Activated T-helper 1 cell treated with anti-CD3 and anti-CD28 coated beads, Interleukin-12 subunit alpha, Interleukin-12 subunit beta, Interleukin-2, Interleukin-4 antibody, amounts not matched to agents 30 ng/mL and 10 ng/mL and 1 ng/mL, durations not matched to agents 14 hours and 24 hours and 36 hours (primary cell): ENCODE measurements at regions not wholly inside any gene's neighbourhood (a gene's known extent, or its start where the extent isn't known, plus 50 kb on each side); places are given as distances from the start of the nearest gene placed in this dataset.
"Not testable (repeated sequence)": the region's sequence is repeated elsewhere in the genome, so short reads cannot be mapped to it uniquely, and the experiment has no call there.

Experiments
- DNase-seq: peaks from one replicate; pipeline ENCODE4 v3.0.0; 2021; ENCODE audit warnings: low spot score
- H3K27ac Mint-ChIP-seq: one replicate; pipeline ENCODE4 v1.8.0; 2021; ENCODE audit warnings: mild to moderate bottlenecking, mixed read lengths
- H3K27me3 Mint-ChIP-seq: one replicate; pipeline ENCODE4 v1.8.0; 2022; ENCODE audit warnings: mild to moderate bottlenecking, moderate library complexity, mixed read lengths; ENCODE audit not compliant: insufficient read depth
- H3K36me3 Mint-ChIP-seq: one replicate; pipeline ENCODE4 v1.8.0; 2021; ENCODE audit warnings: low read depth, mixed read lengths
- H3K4me1 Mint-ChIP-seq: one replicate; pipeline ENCODE4 v1.8.0; 2021; ENCODE audit warnings: low read depth, mixed read lengths
- H3K4me3 Mint-ChIP-seq: one replicate; pipeline ENCODE4 v1.8.0; 2021; ENCODE audit warnings: mild to moderate bottlenecking, moderate library complexity, mixed read lengths
- H3K9me3 Mint-ChIP-seq: one replicate; pipeline ENCODE4 v1.8.0; 2021; ENCODE audit warnings: mixed read lengths
- intact Hi-C: fragments of 100-400 bp; cut with micrococcal nuclease; formaldehyde crosslinking; loops from one replicate; pipeline ENCODE4 v1.15.1; 2024

- H3K4me3 Mint-ChIP-seq, H3K9me3 Mint-ChIP-seq, DNase-seq, intact Hi-C loops, H3K27ac Mint-ChIP-seq, H3K36me3 Mint-ChIP-seq, H3K4me1 Mint-ChIP-seq: not testable (repeated sequence)
- peaks cover 32% of the 10 kb centered on the region for H3K27me3 Mint-ChIP-seq
Measured at GRCh38 chr15:75792236-75792635, 51.0 kb upstream of the UBE2Q2 start.

GRCh38 chr15:75791337-75791713 is 51.9 kb upstream of the UBE2Q2 start:
- H3K36me3 Mint-ChIP-seq: no peaks in the 10 kb centered on the region

GRCh38 chr15:75790631-75791336 is 52.5 kb upstream of the UBE2Q2 start:
- Mint-ChIP-seq H3K27me3 (peaks cover 31% of the 10 kb centered on the region), H3K9me3 (no peaks in the 10 kb centered on the region), H3K27ac (no peak overlapping the region), H3K36me3 (no peaks in the 10 kb centered on the region), H3K4me3 (no peak overlapping the region), H3K4me1 (no peaks in the 10 kb centered on the region)
- intact Hi-C loops: loop anchor here (1.0 kb wide), 1 partner anchor 29 kb away; no protein-coding TSS in a partner anchor
- no peak for DNase-seq

More at GRCh38 chr15:75791337-75791713, 51.9 kb upstream of the UBE2Q2 start:
- no peak overlapping the region for H3K4me3 Mint-ChIP-seq
- intact Hi-C loops: no loop called here
- H3K27me3 Mint-ChIP-seq: peaks cover 28% of the 10 kb centered on the region
- no peak overlapping the region for H3K27ac Mint-ChIP-seq
- no peak for DNase-seq
- no peaks in the 10 kb centered on the region for H3K9me3 Mint-ChIP-seq
- H3K4me1 Mint-ChIP-seq: no peaks in the 10 kb centered on the region

GRCh38 chr15:75786575-75786947 is 56.7 kb upstream of the UBE2Q2 start:
- intact Hi-C loops: no loop called here
- H3K36me3 Mint-ChIP-seq: no peaks in the 10 kb centered on the region
- no peak overlapping the region for H3K27ac Mint-ChIP-seq
- H3K9me3 Mint-ChIP-seq: no peaks in the 10 kb centered on the region
- H3K27me3 Mint-ChIP-seq: peaks cover 31% of the 10 kb centered on the region
- no peak overlapping the region for H3K4me3 Mint-ChIP-seq
- no peaks in the 10 kb centered on the region for H3K4me1 Mint-ChIP-seq
- no peak for DNase-seq

- Mint-ChIP-seq H3K27me3 (peaks cover 31% of the 10 kb centered on the region), H3K4me1 (no peaks in the 10 kb centered on the region), H3K4me3 (no peak overlapping the region), H3K36me3 (no peaks in the 10 kb centered on the region), H3K27ac (no peak overlapping the region), H3K9me3 (no peaks in the 10 kb centered on the region)
- intact Hi-C loops: no loop called here
- DNase-seq: no peak
Measured at GRCh38 chr15:75785771-75786574, 57.3 kb upstream of the UBE2Q2 start.

GRCh38 chr15:75784511-75785480 is 58.5 kb upstream of the UBE2Q2 start:
- DNase-seq, intact Hi-C loops, H3K4me1 Mint-ChIP-seq, H3K27ac Mint-ChIP-seq, H3K9me3 Mint-ChIP-seq, H3K36me3 Mint-ChIP-seq, H3K4me3 Mint-ChIP-seq: not testable (repeated sequence)
- peaks cover 28% of the 10 kb centered on the region for H3K27me3 Mint-ChIP-seq

GRCh38 chr15:75783566-75783965 is 59.7 kb upstream of the UBE2Q2 start:
- H3K4me3 Mint-ChIP-seq, intact Hi-C loops, H3K27ac Mint-ChIP-seq, H3K9me3 Mint-ChIP-seq, H3K36me3 Mint-ChIP-seq, DNase-seq, H3K4me1 Mint-ChIP-seq: not testable (repeated sequence)
- peaks cover 32% of the 10 kb centered on the region for H3K27me3 Mint-ChIP-seq

- H3K4me3 Mint-ChIP-seq: no peak overlapping the region
- H3K36me3 Mint-ChIP-seq: no peaks in the 10 kb centered on the region
- no peak overlapping the region for H3K27ac Mint-ChIP-seq
- peaks cover 28% of the 10 kb centered on the region for H3K27me3 Mint-ChIP-seq
- intact Hi-C loops: no loop called here
- DNase-seq: no peak
- H3K4me1 Mint-ChIP-seq: no peaks in the 10 kb centered on the region
- no peaks in the 10 kb centered on the region for H3K9me3 Mint-ChIP-seq
Measured at GRCh38 chr15:75782926-75783325, 60.3 kb upstream of the UBE2Q2 start.

- H3K9me3 Mint-ChIP-seq, H3K4me3 Mint-ChIP-seq, H3K27ac Mint-ChIP-seq, DNase-seq, intact Hi-C loops, H3K36me3 Mint-ChIP-seq: not testable (repeated sequence)
- Mint-ChIP-seq H3K27me3 (peaks cover 22% of the 10 kb centered on the region), H3K4me1 (peaks cover 16% of the 10 kb centered on the region)
Measured at GRCh38 chr15:75780995-75781394, 62.3 kb upstream of the UBE2Q2 start.

- Mint-ChIP-seq H3K4me1 (peaks cover 21% of the 10 kb centered on the region), H3K4me3 (no peak overlapping the region), H3K36me3 (no peaks in the 10 kb centered on the region), H3K9me3 (no peaks in the 10 kb centered on the region), H3K27me3 (peaks cover 19% of the 10 kb centered on the region), H3K27ac (no peak overlapping the region)
- intact Hi-C loops: no loop called here
- no peak for DNase-seq
Measured at GRCh38 chr15:75779504-75779903, 63.7 kb upstream of the UBE2Q2 start.

GRCh38 chr15:75776871-75777610 is 64.4 kb upstream of the CSPG4 start:
- H3K27ac Mint-ChIP-seq, H3K9me3 Mint-ChIP-seq, intact Hi-C loops, H3K4me3 Mint-ChIP-seq, H3K36me3 Mint-ChIP-seq, DNase-seq: not testable (repeated sequence)
- H3K27me3 Mint-ChIP-seq: peaks cover 17% of the 10 kb centered on the region
- H3K4me1 Mint-ChIP-seq: peaks cover 21% of the 10 kb centered on the region

- no peak for DNase-seq
- H3K9me3 Mint-ChIP-seq: no peaks in the 10 kb centered on the region
- no peak overlapping the region for H3K4me3 Mint-ChIP-seq
- H3K36me3 Mint-ChIP-seq: no peaks in the 10 kb centered on the region
- peaks cover 21% of the 10 kb centered on the region for H3K4me1 Mint-ChIP-seq
- intact Hi-C loops: no loop called here
- H3K27ac Mint-ChIP-seq: no peak overlapping the region
- peaks cover 19% of the 10 kb centered on the region for H3K27me3 Mint-ChIP-seq
Measured at GRCh38 chr15:75776065-75776423, 63.4 kb upstream of the CSPG4 start.
